ENCODE measurements at regions not wholly inside any gene's neighbourhood (a gene's known extent, or its start where the extent isn't known, plus 50 kb on each side); places are given as distances from the start of the nearest gene placed in this dataset.
A peak's percentile ranks its signal among the peaks of the same experiment; 100 is the strongest.

GRCh38 chr16:85356157-85356556 lies 243.9 kb upstream of the CIBAR2 start:
- DNase-seq (no peak), ATAC-seq (no peak)
- H3K4me3 ChIP-seq: no peak overlapping the region
- H3K27ac ChIP-seq: no peak overlapping the region
- WGBS, 2 donors: 94 to 96% methylated on average over 8 to 17 of the region's 17 CpGs
- no peaks in the 10 kb centered on the region for H3K9me3 ChIP-seq
- no peak for TF ChIP-seq POLR2A (IDR thresholded peaks at IDR 0.05)
- TF ChIP-seq CTCF (IDR thresholded peaks at IDR 0.05): no peak
- no peaks in the 10 kb centered on the region for H3K36me3 ChIP-seq (replicated peaks in 1 of 2; ENCODE audit: insufficient read depth in 1 of 2, low read depth in 2 of 2)
- peaks cover 44% of the 10 kb centered on the region for H3K4me1 ChIP-seq
- H3K27me3 ChIP-seq: no peaks in the 10 kb centered on the region
- intact Hi-C loops (cut with DNase I): no loop called here

GRCh38 chr16:85357323-85357722 lies 245.1 kb upstream of the CIBAR2 start:
- no peaks in the 10 kb centered on the region for H3K27me3 ChIP-seq
- H3K36me3 ChIP-seq (replicated peaks in 1 of 2; ENCODE audit: insufficient read depth in 1 of 2, low read depth in 2 of 2): no peaks in the 10 kb centered on the region
- DNase-seq: no peak
- TF ChIP-seq CTCF (IDR thresholded peaks at IDR 0.05) (no peak), POLR2A (IDR thresholded peaks at IDR 0.05) (no peak)
- no peak for ATAC-seq
- no peak overlapping the region for H3K27ac ChIP-seq
- peaks cover 49% of the 10 kb centered on the region for H3K4me1 ChIP-seq
- H3K9me3 ChIP-seq: no peaks in the 10 kb centered on the region
- intact Hi-C loops (cut with DNase I): no loop called here
- WGBS, 2 donors: 92 to 100% methylated on average over 1 to 8 of the region's 12 CpGs
- H3K4me3 ChIP-seq: no peak overlapping the region

GRCh38 chr16:85357924-85358505 lies 245.7 kb upstream of the CIBAR2 start:
- Histone ChIP-seq H3K4me1 (peaks cover 53% of the 10 kb centered on the region), H3K27me3 (no peaks in the 10 kb centered on the region), H3K36me3 (replicated peaks in 1 of 2; ENCODE audit: insufficient read depth in 1 of 2, low read depth in 2 of 2) (no peaks in the 10 kb centered on the region), H3K4me3 (no peak overlapping the region), H3K9me3 (no peaks in the 10 kb centered on the region), H3K27ac (no peak overlapping the region)
- 91 to 93% methylated on average over 9 to 16 of the region's 17 CpGs for WGBS, 2 donors
- DNase-seq: no peak
- ATAC-seq: no peak
- TF ChIP-seq CTCF (IDR thresholded peaks at IDR 0.05) (no peak), POLR2A (IDR thresholded peaks at IDR 0.05) (no peak)
- intact Hi-C loops (cut with DNase I): no loop called here

GRCh38 chr16:85358704-85359146 lies 246.5 kb upstream of the CIBAR2 start:
- WGBS, 2 donors: 31 to 64% methylated on average over 5 to 10 of the region's 10 CpGs
- H3K4me1 ChIP-seq: peaks cover 53% of the 10 kb centered on the region
- H3K9me3 ChIP-seq: no peaks in the 10 kb centered on the region
- no peak overlapping the region for H3K4me3 ChIP-seq
- TF ChIP-seq POLR2A (IDR thresholded peaks at IDR 0.05): no peak
- no peak for TF ChIP-seq CTCF (IDR thresholded peaks at IDR 0.05)
- intact Hi-C loops (cut with DNase I): no loop called here
- peak in 1 of 4 donors; percentile 49 for DNase-seq
- H3K27ac ChIP-seq: peak overlapping the region in 3 of 4 donors; percentile 22 to 82 (median 69)
- no peak for ATAC-seq
- H3K27me3 ChIP-seq: no peaks in the 10 kb centered on the region
- no peaks in the 10 kb centered on the region for H3K36me3 ChIP-seq (replicated peaks in 1 of 2; ENCODE audit: insufficient read depth in 1 of 2, low read depth in 2 of 2)

Data from body of pancreas (tissue), 4 donors.